DOHH2 (cell line): ENCODE measurements at regions not wholly inside any gene's neighbourhood (a gene's known extent, or its start where the extent isn't known, plus 50 kb on each side); places are given as distances from the start of the nearest gene placed in this dataset.

Experiments
- H3F3A ChIP-seq: fragments of 200-600 bp; sonication (generic), shearing (Covaris generic); 2 replicates; pipeline ENCODE4 v1.6.0; 2016; ENCODE audit warnings: antibody characterized with exemption, mild to moderate bottlenecking; ENCODE audit not compliant: control insufficient read depth, insufficient read depth
- H3K27ac ChIP-seq: fragments of 200-600 bp; sonication (generic); 2 replicates; pipeline ENCODE4 v1.5.1; 2014; ENCODE audit warnings: low read depth, mild to moderate bottlenecking, low read length, moderate library complexity
- H3K27me3 ChIP-seq: fragments of 200-600 bp; sonication (generic); 2 replicates; pipeline ENCODE4 v1.6.1; 2014; ENCODE audit warnings: mild to moderate bottlenecking, low read length, mixed read lengths; ENCODE audit not compliant: control insufficient read depth
- H3K36me3 ChIP-seq: fragments of 200-600 bp; sonication (generic); 2 replicates; pipeline ENCODE4 v1.6.1; 2014; ENCODE audit warnings: mild to moderate bottlenecking, low read length, moderate library complexity, mixed read lengths; ENCODE audit not compliant: control insufficient read depth
- H3K4me1 ChIP-seq: fragments of 200-600 bp; sonication (generic); 2 replicates; pipeline ENCODE4 v1.6.1; 2014; ENCODE audit warnings: mild to moderate bottlenecking, low read length, mixed read lengths; ENCODE audit not compliant: control insufficient read depth
- H3K4me2 ChIP-seq: fragments of 200-600 bp; sonication (generic); 2 replicates; pipeline ENCODE4 v1.6.0; 2014; ENCODE audit warnings: mild to moderate bottlenecking, low read length, moderate library complexity
- H3K4me3 ChIP-seq: fragments of 200-600 bp; sonication (generic); 2 replicates; pipeline ENCODE4 v1.5.1; 2014; ENCODE audit warnings: mild to moderate bottlenecking, low read length, mixed read lengths
- H3K79me2 ChIP-seq: fragments of 200-600 bp; sonication (generic); 2 replicates; pipeline ENCODE4 v1.6.1; 2014; ENCODE audit warnings: mild to moderate bottlenecking, low read length, mixed read lengths; ENCODE audit not compliant: control insufficient read depth
- H3K9me2 ChIP-seq: fragments of 200-600 bp; sonication (generic); replicated peaks from 2 replicates; pipeline ENCODE4 v1.6.1; 2014; ENCODE audit warnings: mild to moderate bottlenecking, low read length, mixed read lengths; ENCODE audit not compliant: control insufficient read depth
- H3K9me3 ChIP-seq: fragments of 200-600 bp; sonication (generic); 2 replicates; pipeline ENCODE4 v1.6.1; 2014; ENCODE audit warnings: antibody characterized with exemption, low read length, mixed read lengths; ENCODE audit not compliant: control insufficient read depth, insufficient read depth
- H4K20me1 ChIP-seq: fragments of 200-600 bp; sonication (generic); 2 replicates; pipeline ENCODE4 v1.6.0; 2014; ENCODE audit warnings: low read depth, mild to moderate bottlenecking, antibody characterized with exemption, low read length, moderate library complexity; ENCODE audit not compliant: control insufficient read depth, insufficient read depth
- EZH2phosphoT487 ChIP-seq: fragments of 200-600 bp; sonication (generic); IDR thresholded peaks from 2 replicates; pipeline ENCODE4 v1.6.1; 2017; ENCODE audit warnings: borderline replicate concordance, mild to moderate bottlenecking, antibody characterized with exemption, low read length, moderate library complexity, mixed read lengths
- TF ChIP-seq, protein P1 (sequence below): fragments of 200-600 bp; sonication (generic); IDR thresholded peaks from one replicate; pipeline ENCODE4 v1.5.1; 2014; ENCODE audit warnings: antibody characterized with exemption, mild to moderate bottlenecking, low read depth, low read length; ENCODE audit not compliant: poor library complexity, severe bottlenecking

DNA sequence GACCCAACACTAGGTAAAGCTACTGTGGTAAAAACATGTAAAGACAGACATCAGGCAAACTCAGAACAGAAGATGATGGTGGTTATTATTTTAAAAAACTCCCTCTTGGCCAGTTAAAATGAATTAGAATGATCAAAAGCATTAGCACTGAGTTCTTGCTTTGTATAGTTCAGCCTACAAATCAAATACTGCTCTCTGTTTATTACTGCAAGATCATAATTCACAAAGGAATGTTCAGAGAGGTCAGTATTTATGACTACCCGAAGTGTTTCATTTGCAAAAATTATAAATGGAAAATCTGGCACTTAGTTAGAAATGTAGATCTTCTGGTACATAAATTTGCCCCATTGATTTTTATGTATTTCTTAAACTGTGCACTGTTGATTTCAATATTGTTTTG, 140.3 kb upstream of the PPP2R2B start:
- H3K27ac ChIP-seq: no peak overlapping the region
- no peaks in the 10 kb centered on the region for H3K9me2 ChIP-seq
- H3K9me3 ChIP-seq: no peaks in the 10 kb centered on the region
- H3K36me3 ChIP-seq: no peaks in the 10 kb centered on the region
- TF ChIP-seq, protein P1, sequence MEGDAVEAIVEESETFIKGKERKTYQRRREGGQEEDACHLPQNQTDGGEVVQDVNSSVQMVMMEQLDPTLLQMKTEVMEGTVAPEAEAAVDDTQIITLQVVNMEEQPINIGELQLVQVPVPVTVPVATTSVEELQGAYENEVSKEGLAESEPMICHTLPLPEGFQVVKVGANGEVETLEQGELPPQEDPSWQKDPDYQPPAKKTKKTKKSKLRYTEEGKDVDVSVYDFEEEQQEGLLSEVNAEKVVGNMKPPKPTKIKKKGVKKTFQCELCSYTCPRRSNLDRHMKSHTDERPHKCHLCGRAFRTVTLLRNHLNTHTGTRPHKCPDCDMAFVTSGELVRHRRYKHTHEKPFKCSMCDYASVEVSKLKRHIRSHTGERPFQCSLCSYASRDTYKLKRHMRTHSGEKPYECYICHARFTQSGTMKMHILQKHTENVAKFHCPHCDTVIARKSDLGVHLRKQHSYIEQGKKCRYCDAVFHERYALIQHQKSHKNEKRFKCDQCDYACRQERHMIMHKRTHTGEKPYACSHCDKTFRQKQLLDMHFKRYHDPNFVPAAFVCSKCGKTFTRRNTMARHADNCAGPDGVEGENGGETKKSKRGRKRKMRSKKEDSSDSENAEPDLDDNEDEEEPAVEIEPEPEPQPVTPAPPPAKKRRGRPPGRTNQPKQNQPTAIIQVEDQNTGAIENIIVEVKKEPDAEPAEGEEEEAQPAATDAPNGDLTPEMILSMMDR: no peak
- TF ChIP-seq EZH2phosphoT487: no peak
- no peaks in the 10 kb centered on the region for H4K20me1 ChIP-seq
- no peak overlapping the region for H3K4me3 ChIP-seq
- no peaks in the 10 kb centered on the region for H3F3A ChIP-seq
- no peak overlapping the region for H3K4me2 ChIP-seq
- H3K4me1 ChIP-seq: no peaks in the 10 kb centered on the region
- no peaks in the 10 kb centered on the region for H3K27me3 ChIP-seq
- no peaks in the 10 kb centered on the region for H3K79me2 ChIP-seq

DNA sequence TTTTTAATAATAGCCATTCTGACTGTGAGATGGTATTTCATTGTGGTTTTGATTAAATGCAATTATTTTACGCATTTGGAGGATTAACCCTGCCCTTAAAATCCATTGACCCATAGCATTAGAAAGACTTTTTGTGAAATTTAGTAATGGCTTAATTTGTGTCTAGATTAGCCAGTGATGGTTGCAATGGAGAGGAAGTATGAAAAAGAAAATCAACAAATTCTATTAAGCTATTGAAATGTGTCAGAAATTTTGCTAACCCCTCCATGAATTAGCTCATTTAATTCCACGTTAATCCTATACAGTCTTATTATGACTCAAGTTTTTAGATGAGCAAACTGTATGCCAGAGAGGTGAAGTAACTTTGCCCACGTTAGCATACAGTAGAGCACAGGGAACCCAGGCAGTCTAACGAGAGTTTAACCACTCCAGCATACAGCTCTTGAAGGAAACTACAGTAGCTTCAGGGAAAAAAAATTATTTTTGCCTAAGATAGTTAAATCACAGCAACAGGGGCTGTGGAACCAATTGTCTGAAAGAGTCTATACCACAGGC, 158.2 kb upstream of the PPP2R2B start:
- H3K27ac ChIP-seq: no peak overlapping the region
- H3F3A ChIP-seq: no peaks in the 10 kb centered on the region
- no peaks in the 10 kb centered on the region for H3K27me3 ChIP-seq
- no peak for TF ChIP-seq EZH2phosphoT487
- TF ChIP-seq, protein P1: no peak
- H3K9me2 ChIP-seq: no peaks in the 10 kb centered on the region
- no peak overlapping the region for H3K4me2 ChIP-seq
- H3K9me3 ChIP-seq: no peaks in the 10 kb centered on the region
- H4K20me1 ChIP-seq: no peaks in the 10 kb centered on the region
- H3K79me2 ChIP-seq: no peaks in the 10 kb centered on the region
- no peaks in the 10 kb centered on the region for H3K36me3 ChIP-seq
- no peaks in the 10 kb centered on the region for H3K4me1 ChIP-seq
- H3K4me3 ChIP-seq: no peak overlapping the region

DNA sequence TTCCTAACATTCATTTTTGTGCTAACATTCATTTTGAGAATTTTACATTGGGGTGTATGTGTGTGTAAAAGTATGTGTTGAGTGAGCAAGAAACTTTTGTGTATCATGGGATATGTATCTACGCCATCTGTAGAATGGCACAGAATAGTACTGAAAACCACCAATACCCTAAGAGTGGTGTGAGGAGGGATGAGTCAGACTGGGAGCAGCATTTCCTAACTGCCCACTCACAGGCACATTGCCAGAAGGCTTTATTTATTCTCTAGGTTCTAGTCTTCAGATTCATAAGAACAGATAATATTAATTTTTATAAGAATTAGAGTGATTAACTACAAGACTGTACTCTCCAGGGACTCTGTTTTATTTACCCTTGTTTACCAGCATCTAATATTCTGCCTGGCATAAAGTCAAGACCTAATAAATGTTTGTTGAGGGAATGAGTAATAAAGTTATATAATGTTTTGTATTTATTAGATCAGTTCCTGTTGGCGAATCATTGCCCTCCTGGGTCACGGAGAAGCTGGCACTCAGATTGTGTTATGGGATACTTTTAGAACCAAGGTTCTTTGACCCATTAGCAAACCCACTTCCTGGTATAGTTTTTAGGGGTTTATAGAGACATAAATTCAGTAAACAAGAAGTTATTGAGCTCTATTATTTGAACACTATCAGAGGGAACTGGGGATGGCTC, 159.1 kb upstream of the PPP2R2B start:
- no peak overlapping the region for H3K4me2 ChIP-seq
- no peaks in the 10 kb centered on the region for H3K9me2 ChIP-seq
- no peaks in the 10 kb centered on the region for H4K20me1 ChIP-seq
- H3F3A ChIP-seq: no peaks in the 10 kb centered on the region
- H3K79me2 ChIP-seq: no peaks in the 10 kb centered on the region
- H3K27me3 ChIP-seq: no peaks in the 10 kb centered on the region
- no peaks in the 10 kb centered on the region for H3K36me3 ChIP-seq
- H3K4me1 ChIP-seq: no peaks in the 10 kb centered on the region
- no peaks in the 10 kb centered on the region for H3K9me3 ChIP-seq
- no peak for TF ChIP-seq EZH2phosphoT487
- TF ChIP-seq, protein P1: no peak
- H3K27ac ChIP-seq: no peak overlapping the region
- H3K4me3 ChIP-seq: no peak overlapping the region
